OCI-M1 (cell line): ENCODE measurements at regions not wholly inside any gene's neighbourhood (a gene's known extent, or its start where the extent isn't known, plus 50 kb on each side); places are given as distances from the start of the nearest gene placed in this dataset.
A peak's percentile ranks its signal among the peaks of the same experiment; 100 is the strongest.

Source experiments
- DNase-seq: peaks from one replicate; lab custom pipeline; 2025; lab: John Stamatoyannopoulos, UW

GRCh38 chr17:13302983-13303382 lies 285.2 kb upstream of the ELAC2 start:
- DNase-seq: no peak

GRCh38 chr17:13302419-13302818 lies 284.6 kb upstream of the ELAC2 start:
- no peak for DNase-seq

GRCh38 chr17:13297183-13297582 lies 279.4 kb upstream of the ELAC2 start:
- DNase-seq: no peak

GRCh38 chr17:13293421-13293820 lies 275.6 kb upstream of the ELAC2 start:
- DNase-seq: no peak

- no peak for DNase-seq
Measured at GRCh38 chr17:13292291-13292690, 274.5 kb upstream of the ELAC2 start.

- no peak for DNase-seq
Measured at GRCh38 chr17:13288248-13288647, 270.4 kb upstream of the ELAC2 start.

GRCh38 chr17:13287226-13287625 lies 269.4 kb upstream of the ELAC2 start:
- DNase-seq: no peak

- DNase-seq: no peak
Measured at GRCh38 chr17:13283606-13284005, 265.8 kb upstream of the ELAC2 start.

GRCh38 chr17:13281626-13282025 lies 263.8 kb upstream of the ELAC2 start:
- DNase-seq: no peak

- DNase-seq: no peak
Measured at GRCh38 chr17:13273806-13274205, 256.0 kb upstream of the ELAC2 start.

GRCh38 chr17:13272296-13272695 lies 254.5 kb upstream of the ELAC2 start:
- no peak for DNase-seq

- DNase-seq: no peak
Measured at GRCh38 chr17:13268791-13269595, 251.2 kb upstream of the ELAC2 start.

- DNase-seq: no peak
Measured at GRCh38 chr17:13266606-13267005, 248.8 kb upstream of the ELAC2 start.

GRCh38 chr17:13265311-13265710 lies 247.5 kb upstream of the ELAC2 start:
- DNase-seq: no peak

GRCh38 chr17:13263746-13264145 lies 245.9 kb upstream of the ELAC2 start:
- DNase-seq: no peak

- DNase-seq: no peak
Measured at GRCh38 chr17:13256545-13256944, 238.7 kb upstream of the ELAC2 start.

GRCh38 chr17:13253733-13254410 lies 236.0 kb upstream of the ELAC2 start:
- no peak for DNase-seq

- DNase-seq: no peak
Measured at GRCh38 chr17:13244513-13244912, 226.7 kb upstream of the ELAC2 start.

GRCh38 chr17:13243585-13243984 lies 225.8 kb upstream of the ELAC2 start:
- no peak for DNase-seq

- no peak for DNase-seq
Measured at GRCh38 chr17:13240851-13241250, 223.0 kb upstream of the ELAC2 start.

GRCh38 chr17:13230350-13231264 lies 212.8 kb upstream of the ELAC2 start:
- peak; percentile 5 for DNase-seq

- DNase-seq: peak; percentile 1
Measured at GRCh38 chr17:13228225-13228624, 210.4 kb upstream of the ELAC2 start.

GRCh38 chr17:13222975-13223374 lies 205.1 kb upstream of the ELAC2 start:
- DNase-seq: no peak
